ENCODE measurements at regions not wholly inside any gene's neighbourhood (a gene's known extent, or its start where the extent isn't known, plus 50 kb on each side); places are given as distances from the start of the nearest gene placed in this dataset.

DNA sequence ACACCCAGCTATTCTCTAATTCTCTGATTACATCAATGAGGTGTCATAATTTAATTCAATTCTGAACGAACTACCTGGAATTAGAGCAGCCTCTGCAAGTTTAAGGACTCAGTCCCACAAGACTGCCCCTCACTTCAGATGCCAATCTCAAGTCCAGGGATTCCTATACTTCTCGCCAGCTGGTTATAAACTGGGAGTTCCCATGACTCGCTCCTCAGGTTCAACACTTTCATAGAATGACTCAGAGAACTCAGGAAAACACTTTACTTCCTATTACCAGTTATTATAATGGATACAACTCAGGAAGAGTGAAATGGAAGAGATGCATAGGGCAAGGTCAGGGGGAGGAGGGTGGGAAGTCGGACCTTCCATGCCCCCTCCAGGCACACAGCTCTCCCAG, 112.3 kb upstream of the ATP5MC3 start:
- TF ChIP-seq, protein P1, sequence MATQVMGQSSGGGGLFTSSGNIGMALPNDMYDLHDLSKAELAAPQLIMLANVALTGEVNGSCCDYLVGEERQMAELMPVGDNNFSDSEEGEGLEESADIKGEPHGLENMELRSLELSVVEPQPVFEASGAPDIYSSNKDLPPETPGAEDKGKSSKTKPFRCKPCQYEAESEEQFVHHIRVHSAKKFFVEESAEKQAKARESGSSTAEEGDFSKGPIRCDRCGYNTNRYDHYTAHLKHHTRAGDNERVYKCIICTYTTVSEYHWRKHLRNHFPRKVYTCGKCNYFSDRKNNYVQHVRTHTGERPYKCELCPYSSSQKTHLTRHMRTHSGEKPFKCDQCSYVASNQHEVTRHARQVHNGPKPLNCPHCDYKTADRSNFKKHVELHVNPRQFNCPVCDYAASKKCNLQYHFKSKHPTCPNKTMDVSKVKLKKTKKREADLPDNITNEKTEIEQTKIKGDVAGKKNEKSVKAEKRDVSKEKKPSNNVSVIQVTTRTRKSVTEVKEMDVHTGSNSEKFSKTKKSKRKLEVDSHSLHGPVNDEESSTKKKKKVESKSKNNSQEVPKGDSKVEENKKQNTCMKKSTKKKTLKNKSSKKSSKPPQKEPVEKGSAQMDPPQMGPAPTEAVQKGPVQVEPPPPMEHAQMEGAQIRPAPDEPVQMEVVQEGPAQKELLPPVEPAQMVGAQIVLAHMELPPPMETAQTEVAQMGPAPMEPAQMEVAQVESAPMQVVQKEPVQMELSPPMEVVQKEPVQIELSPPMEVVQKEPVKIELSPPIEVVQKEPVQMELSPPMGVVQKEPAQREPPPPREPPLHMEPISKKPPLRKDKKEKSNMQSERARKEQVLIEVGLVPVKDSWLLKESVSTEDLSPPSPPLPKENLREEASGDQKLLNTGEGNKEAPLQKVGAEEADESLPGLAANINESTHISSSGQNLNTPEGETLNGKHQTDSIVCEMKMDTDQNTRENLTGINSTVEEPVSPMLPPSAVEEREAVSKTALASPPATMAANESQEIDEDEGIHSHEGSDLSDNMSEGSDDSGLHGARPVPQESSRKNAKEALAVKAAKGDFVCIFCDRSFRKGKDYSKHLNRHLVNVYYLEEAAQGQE (IDR thresholded peaks at IDR 0.05): no peak
- TF ChIP-seq, protein P2, sequence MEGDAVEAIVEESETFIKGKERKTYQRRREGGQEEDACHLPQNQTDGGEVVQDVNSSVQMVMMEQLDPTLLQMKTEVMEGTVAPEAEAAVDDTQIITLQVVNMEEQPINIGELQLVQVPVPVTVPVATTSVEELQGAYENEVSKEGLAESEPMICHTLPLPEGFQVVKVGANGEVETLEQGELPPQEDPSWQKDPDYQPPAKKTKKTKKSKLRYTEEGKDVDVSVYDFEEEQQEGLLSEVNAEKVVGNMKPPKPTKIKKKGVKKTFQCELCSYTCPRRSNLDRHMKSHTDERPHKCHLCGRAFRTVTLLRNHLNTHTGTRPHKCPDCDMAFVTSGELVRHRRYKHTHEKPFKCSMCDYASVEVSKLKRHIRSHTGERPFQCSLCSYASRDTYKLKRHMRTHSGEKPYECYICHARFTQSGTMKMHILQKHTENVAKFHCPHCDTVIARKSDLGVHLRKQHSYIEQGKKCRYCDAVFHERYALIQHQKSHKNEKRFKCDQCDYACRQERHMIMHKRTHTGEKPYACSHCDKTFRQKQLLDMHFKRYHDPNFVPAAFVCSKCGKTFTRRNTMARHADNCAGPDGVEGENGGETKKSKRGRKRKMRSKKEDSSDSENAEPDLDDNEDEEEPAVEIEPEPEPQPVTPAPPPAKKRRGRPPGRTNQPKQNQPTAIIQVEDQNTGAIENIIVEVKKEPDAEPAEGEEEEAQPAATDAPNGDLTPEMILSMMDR (IDR thresholded peaks at IDR 0.05; ENCODE audit: low read depth, low read length, missing input control): no peak
- TF ChIP-seq RAD21 (IDR thresholded peaks at IDR 0.05) (no peak), YY1 (IDR thresholded peaks at IDR 0.05) (no peak), ATF3 (IDR thresholded peaks at IDR 0.05) (no peak), MAX (IDR thresholded peaks at IDR 0.05) (no peak), GABPA (IDR thresholded peaks at IDR 0.05 in 1 of 2, conservative IDR thresholded peaks at IDR 0.05 in 1 of 2) (no peak), HNF4A (conservative IDR thresholded peaks at IDR 0.05) (no peak), EGR1 (IDR thresholded peaks at IDR 0.05; ENCODE audit: low read depth in 2 of 2) (no peak)
- TF ChIP-seq, protein P3, sequence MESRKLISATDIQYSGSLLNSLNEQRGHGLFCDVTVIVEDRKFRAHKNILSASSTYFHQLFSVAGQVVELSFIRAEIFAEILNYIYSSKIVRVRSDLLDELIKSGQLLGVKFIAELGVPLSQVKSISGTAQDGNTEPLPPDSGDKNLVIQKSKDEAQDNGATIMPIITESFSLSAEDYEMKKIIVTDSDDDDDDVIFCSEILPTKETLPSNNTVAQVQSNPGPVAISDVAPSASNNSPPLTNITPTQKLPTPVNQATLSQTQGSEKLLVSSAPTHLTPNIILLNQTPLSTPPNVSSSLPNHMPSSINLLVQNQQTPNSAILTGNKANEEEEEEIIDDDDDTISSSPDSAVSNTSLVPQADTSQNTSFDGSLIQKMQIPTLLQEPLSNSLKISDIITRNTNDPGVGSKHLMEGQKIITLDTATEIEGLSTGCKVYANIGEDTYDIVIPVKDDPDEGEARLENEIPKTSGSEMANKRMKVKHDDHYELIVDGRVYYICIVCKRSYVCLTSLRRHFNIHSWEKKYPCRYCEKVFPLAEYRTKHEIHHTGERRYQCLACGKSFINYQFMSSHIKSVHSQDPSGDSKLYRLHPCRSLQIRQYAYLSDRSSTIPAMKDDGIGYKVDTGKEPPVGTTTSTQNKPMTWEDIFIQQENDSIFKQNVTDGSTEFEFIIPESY (IDR thresholded peaks at IDR 0.05): no peak
